HG03064 (cell line): ENCODE measurements at regions not wholly inside any gene's neighbourhood (a gene's known extent, or its start where the extent isn't known, plus 50 kb on each side); places are given as distances from the start of the nearest gene placed in this dataset.
"Not testable (repeated sequence)": the region's sequence is repeated elsewhere in the genome, so short reads cannot be mapped to it uniquely, and the experiment has no call there.

Source experiments
- ATAC-seq: cut with Tn5 transposase; IDR thresholded peaks from one replicate; pipeline ENCODE4 v1.9.1; 2021; ENCODE audit warnings: low read depth; ENCODE audit not compliant: unreplicated experiment

GRCh38 chr2:153420394-153420793, 58.2 kb downstream of the RPRM start:
- no peak for ATAC-seq

- ATAC-seq = no peak
Measured at GRCh38 chr2:153417077-153417476, 61.5 kb downstream of the RPRM start.

- no peak for ATAC-seq
Measured at GRCh38 chr2:153416071-153416470, 62.5 kb downstream of the RPRM start.

DNA sequence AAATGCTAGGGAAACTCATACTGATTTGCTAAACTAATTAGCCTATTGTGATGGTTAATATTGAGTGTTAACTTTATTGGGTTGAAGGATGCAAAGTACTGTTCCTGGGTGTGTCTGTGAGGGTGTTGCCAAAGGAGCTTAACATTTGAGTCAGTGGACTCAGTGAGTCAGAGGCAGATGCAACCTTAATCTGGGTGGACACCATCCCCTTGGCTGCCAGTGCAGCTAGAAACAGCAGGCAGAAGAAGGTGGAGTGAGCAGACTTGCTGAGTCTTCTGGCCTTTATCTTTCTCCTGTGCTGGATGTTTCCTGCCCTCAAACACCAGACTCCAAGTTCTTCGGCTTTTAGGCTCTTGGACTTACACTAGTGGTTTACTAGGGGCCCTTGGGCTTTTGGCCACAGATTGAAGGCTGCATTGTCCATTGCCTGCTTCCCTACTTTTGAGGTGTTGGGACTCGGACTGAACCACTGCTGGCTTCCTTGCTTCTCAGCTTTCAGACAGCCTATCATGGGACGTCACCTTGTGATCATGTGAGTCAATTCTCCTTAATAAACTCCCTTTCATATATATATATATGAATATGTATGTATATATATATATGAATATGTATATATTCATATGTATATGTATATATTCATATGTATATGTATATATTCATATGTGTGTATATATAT, 69.7 kb downstream of the RPRM start:
- no peak for ATAC-seq

DNA sequence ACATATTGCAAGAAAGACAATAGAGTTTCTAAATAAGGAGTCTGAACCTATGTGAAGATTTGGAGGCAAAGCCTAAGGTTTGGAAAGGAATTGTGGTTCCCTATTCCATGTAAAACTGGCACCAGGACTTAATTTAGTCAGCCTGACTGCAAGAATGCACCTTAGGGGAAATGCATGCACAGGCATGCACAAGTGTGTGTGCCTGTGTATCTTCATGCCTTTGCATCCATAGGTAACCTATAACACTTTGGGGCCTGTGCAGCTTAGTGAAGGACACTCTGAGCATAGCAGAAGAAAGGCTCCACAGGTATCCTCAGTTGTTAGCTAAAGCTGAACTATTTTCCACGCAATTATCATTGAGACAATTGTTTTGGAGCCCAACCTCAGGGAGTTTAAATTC, 73.4 kb downstream of the RPRM start:
- no peak for ATAC-seq

- no peak for ATAC-seq
Measured at GRCh38 chr2:153404792-153405191, 73.8 kb downstream of the RPRM start.

DNA sequence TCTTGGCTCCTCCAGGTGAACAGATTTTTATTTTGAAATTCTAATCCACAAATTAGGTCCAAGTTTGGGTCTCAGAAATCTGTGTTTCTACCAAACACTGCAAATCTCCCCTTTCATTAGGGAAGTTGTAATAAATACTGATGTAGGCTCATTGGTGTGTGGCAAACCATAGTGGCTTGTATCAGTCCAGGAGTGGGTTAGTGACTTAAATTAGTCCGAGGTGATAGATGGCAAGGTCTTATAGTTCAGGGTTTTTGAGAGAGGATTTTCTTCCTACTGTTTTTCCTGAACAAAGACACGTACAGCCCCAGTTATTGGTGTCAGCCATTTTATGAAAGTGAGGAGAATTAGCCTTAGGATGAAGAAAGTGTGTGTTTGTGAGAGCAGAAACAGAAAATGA, 74.6 kb downstream of the RPRM start:
- ATAC-seq = no peak

DNA sequence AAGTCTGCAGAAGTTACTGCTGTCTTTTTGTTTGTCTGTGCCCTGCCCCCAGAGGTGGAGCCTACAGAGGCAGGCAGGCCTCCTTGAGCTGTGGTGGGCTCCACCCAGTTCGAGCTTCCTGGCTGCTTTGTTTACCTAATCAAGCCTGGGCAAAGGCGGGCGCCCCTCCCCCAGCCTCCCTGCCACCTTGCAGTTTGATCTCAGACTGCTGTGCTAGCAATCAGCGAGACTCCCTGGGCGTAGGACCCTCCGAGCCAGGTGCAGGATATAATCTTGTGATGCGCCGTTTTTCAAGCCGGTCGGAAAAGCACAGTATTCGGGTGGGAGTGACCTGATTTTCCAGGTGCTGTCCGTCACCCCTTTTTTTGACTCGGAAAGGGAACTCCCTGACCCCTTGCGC, 75.2 kb downstream of the RPRM start:
- ATAC-seq = not testable (repeated sequence)

DNA sequence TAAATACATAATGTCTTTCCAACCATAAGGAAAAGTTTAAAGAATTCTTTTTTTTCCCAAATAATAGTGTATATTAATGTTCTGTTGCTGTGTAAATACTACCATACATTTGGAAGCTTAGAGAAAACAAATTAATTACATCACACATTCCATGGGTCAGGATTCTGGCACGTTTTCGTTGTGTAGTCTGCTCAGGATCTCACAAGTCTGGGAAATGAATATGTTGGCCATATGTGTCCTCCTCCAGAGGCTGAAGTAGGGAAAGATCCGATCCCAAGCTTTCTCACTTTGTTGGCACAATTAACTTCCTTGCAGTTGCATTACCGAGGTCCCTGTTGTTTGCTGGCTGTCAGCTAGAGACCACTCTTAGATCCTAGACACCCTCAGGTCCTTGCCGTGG, 83.9 kb downstream of the RPRM start:
- no peak for ATAC-seq

DNA sequence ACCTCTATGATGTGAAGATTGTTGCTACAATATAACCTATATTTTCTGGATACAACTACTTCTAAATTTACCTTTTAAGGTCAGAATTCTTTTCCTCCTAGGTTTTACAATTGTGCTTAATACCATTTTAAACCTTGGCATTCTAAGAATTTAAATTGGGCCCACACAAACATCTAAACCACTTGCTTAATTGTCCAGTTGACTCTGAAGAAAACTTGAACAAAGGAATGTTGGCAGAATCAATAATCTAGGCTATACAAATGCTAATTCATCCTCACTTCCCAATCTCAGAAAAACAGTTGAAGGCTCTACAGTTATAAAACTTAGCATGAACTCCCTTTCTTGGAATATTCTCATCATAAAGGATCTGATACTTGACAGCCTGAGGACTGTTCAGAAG, 84.3 kb downstream of the RPRM start:
- no peak for ATAC-seq

- no peak for ATAC-seq
Measured at GRCh38 chr2:153393518-153393917, 85.0 kb downstream of the RPRM start.

- ATAC-seq = no peak
Measured at GRCh38 chr2:153391131-153391530, 87.4 kb downstream of the RPRM start.

- ATAC-seq = no peak
Measured at GRCh38 chr2:153388246-153388645, 90.3 kb downstream of the RPRM start.

GRCh38 chr2:153387203-153387602, 91.4 kb downstream of the RPRM start:
- ATAC-seq = no peak

GRCh38 chr2:153386481-153386897, 92.1 kb downstream of the RPRM start:
- no peak for ATAC-seq

DNA sequence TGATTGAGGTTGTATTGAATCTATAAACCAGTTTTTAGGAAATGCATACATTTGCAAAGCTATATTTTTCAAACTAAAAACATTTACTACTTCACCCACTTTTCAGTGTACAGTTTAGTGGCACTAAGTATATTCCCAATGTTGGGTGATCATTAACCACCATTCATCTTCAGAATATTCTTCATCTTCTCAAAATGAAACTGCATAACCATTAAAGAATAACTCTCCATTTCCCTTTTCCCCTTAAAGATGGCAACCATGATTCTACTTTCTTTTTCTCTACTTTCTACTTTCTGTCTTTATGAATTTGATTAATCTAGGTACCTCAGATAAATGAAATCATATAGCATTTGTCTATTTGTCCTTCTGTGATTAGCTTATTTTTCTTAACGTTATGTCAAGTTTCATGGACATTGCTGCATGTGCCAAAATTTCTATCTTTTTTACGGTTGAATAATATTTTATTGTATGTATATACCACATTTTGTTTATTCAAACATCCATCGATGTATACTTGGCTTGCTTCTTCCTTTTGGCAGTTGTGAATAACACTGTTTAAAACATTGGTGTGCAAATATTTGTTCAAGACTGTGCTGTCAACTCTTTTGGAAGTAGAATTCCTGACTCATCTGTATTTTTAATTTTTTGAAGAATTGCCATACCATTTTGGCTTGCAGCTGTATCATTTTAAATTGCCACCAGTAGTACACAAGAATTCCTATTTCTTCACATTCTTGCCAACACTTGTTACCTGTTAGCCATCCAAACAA, 104.9 kb downstream of the RPRM start:
- ATAC-seq = no peak

DNA sequence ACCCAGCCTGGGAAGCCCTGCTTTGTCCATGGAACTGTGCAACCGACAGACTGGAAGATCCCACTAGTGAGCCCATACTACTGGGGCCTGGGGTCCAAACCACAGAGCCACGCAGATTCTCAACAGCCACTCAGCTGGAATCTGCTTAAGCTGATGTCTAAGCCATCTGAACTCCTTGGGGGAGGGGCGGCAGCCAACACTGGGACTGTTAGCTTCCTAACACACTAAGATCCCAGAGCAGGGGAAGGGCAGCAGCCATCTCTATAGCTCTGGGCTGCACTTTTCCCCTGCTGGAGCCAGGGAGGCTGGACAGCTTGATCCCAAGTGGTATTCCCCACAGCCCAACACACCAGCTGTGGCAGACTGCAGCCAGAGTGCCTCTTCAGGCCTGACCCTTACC, 118.3 kb downstream of the RPRM start:
- ATAC-seq = no peak

DNA sequence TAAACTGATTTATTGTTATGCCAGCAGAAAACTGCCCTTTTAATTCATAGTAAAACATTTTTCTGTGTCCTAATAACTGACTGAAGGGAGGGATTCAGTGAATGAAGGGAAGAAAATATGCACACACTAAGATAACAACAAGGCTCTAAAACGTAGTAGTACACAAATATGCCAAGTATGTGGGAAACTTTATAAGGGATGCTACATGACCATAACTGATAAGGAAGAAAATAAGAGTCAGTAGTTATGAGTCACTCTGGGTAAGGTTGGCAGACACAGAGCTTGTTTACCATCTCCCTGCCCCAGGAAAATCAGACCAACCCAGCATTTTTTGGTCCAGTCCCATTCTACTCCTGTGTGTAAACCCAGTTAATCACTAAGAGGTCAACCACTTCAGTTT, 124.2 kb downstream of the RPRM start:
- no peak for ATAC-seq

DNA sequence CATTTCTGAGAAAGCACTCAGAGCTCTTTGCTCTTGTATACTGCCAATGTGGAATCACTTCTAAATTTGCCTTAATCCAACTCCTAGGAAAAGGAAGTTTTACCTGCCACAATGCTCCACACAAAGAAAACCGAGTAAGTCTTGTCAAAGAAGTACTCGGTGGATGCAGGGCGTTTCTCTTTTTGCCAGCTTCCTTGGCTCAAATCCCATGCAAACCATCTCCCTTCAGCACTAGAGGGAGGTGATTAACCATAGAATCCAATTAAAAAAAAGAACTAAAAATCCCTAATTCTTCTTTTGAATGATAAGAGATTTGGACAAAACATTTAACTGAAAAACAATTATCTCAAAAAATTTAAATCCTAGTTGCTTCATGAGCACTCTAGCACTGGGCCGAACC, 129.0 kb downstream of the RPRM start:
- ATAC-seq = no peak

GRCh38 chr2:153347818-153348495, 130.6 kb downstream of the RPRM start:
- no peak for ATAC-seq

GRCh38 chr2:153320879-153321278, 157.7 kb downstream of the RPRM start:
- no peak for ATAC-seq

- ATAC-seq = no peak
Measured at GRCh38 chr2:153311432-153311831, 167.1 kb downstream of the RPRM start.
